IMR-90 (cell line): ENCODE measurements at regions not wholly inside any gene's neighbourhood (a gene's known extent, or its start where the extent isn't known, plus 50 kb on each side); places are given as distances from the start of the nearest gene placed in this dataset.

ENCODE experiments used
- ATAC-seq: fragments of 200-7000 bp; cut with Tn5 transposase; 2 replicates; pipeline ENCODE4 v1.9.1; 2020; ENCODE audit warnings: low read depth, mild to moderate bottlenecking, moderate library complexity
- BruUV-seq: library from RNA; stranded (reverse); fragments of 400-500 nt; replicated peaks from 2 replicates; lab custom pipeline; 2021; lab: Mats Ljungman, UMichigan
- CTCF ChIA-PET: fragments of 300-600 bp; formaldehyde crosslinking; extraction: SDS; loops from one replicate; lab custom pipeline; 2021; ENCODE audit warnings: antibody characterized with exemption; lab: Yijun Ruan, JAX
- POLR2A ChIA-PET: fragments of 300-600 bp; sonication (Branson Sonifier 250); formaldehyde crosslinking; loops from one replicate; lab custom pipeline; 2022; ENCODE audit warnings: antibody characterized with exemption; ENCODE audit not compliant: unreplicated experiment; lab: Charles Lee
- DNase-seq: peaks from one replicate; pipeline ENCODE4 v3.0.0; 2013
- H2AFZ ChIP-seq: replicated peaks from 2 replicates; pipeline ENCODE3; 2013; ENCODE audit warnings: low read length, mild to moderate bottlenecking; ENCODE audit not compliant: poor library complexity
- H2AK5ac ChIP-seq: 2 replicates; pipeline ENCODE4 v1.6.1; 2013; ENCODE audit warnings: low read depth, low read length, inconsistent platforms
- H2AK9ac ChIP-seq: replicated peaks from 2 replicates; pipeline ENCODE3; 2013; ENCODE audit warnings: mild to moderate bottlenecking, low read depth, low read length, moderate library complexity; ENCODE audit not compliant: poor library complexity
- H2BK120ac ChIP-seq: 2 replicates; pipeline ENCODE4 v1.6.1; 2013; ENCODE audit warnings: low read depth, low read length, inconsistent platforms
- H2BK15ac ChIP-seq: 3 replicates; pipeline ENCODE4 v1.6.1; 2013; ENCODE audit warnings: low read depth, low read length, inconsistent platforms
- H2BK20ac ChIP-seq: 2 replicates; pipeline ENCODE4 v1.6.1; 2013; ENCODE audit warnings: low read depth, mild to moderate bottlenecking, inconsistent platforms, low read length, moderate library complexity
- H2BK5ac ChIP-seq: 2 replicates; pipeline ENCODE4 v1.6.1; 2013; ENCODE audit warnings: mild to moderate bottlenecking, low read depth, low read length, inconsistent platforms; ENCODE audit not compliant: poor library complexity, severe bottlenecking
- H3K14ac ChIP-seq: replicated peaks from 2 replicates; pipeline ENCODE4 v1.6.1; 2013; ENCODE audit warnings: low read depth, low read length, inconsistent platforms
- H3K18ac ChIP-seq: 2 replicates; pipeline ENCODE4 v1.6.1; 2013; ENCODE audit warnings: low read depth, low read length, control low read depth
- H3K23ac ChIP-seq: 2 replicates; pipeline ENCODE4 v1.6.1; 2013; ENCODE audit warnings: low read depth, low read length, inconsistent platforms
- H3K27ac ChIP-seq: 2 replicates; pipeline ENCODE4 v1.5.1; 2013; ENCODE audit warnings: mild to moderate bottlenecking, control low read depth, low read length; ENCODE audit not compliant: insufficient read depth
- H3K27me3 ChIP-seq: 2 replicates; pipeline ENCODE4 v1.6.1; 2013; ENCODE audit warnings: low read length; ENCODE audit not compliant: control insufficient read depth, insufficient read depth
- H3K36me3 ChIP-seq: 2 replicates; pipeline ENCODE4 v1.6.1; 2013; ENCODE audit warnings: low read length, mixed read lengths; ENCODE audit not compliant: control insufficient read depth, insufficient read depth
- H3K4ac ChIP-seq: 2 replicates; pipeline ENCODE4 v1.6.1; 2013; ENCODE audit warnings: low read depth, low read length, inconsistent platforms
- H3K4me1 ChIP-seq: 2 replicates; pipeline ENCODE4 v1.6.1; 2013; ENCODE audit warnings: low read length, mixed read lengths; ENCODE audit not compliant: control insufficient read depth, insufficient read depth
- H3K4me2 ChIP-seq: 2 replicates; pipeline ENCODE4 v1.6.1; 2013; ENCODE audit warnings: low read depth, mild to moderate bottlenecking, control low read depth, low read length, moderate library complexity
- H3K4me3 ChIP-seq: 2 replicates; pipeline ENCODE4 v1.5.1; 2013; ENCODE audit warnings: low read depth, mild to moderate bottlenecking, control low read depth, low read length, moderate library complexity; ENCODE audit not compliant: insufficient read depth
- H3K56ac ChIP-seq: 2 replicates; pipeline ENCODE4 v1.6.1; 2013; ENCODE audit warnings: low read length, inconsistent platforms; ENCODE audit not compliant: insufficient read depth; ENCODE audit errors: extremely low read depth
- H3K79me1 ChIP-seq, 2 experiments: 2 replicates each; pipeline ENCODE4 v1.6.1; 2013; ENCODE audit warnings: low read length in 2 of 2, inconsistent platforms in 1 of 2, low read depth in 1 of 2
- H3K9ac ChIP-seq: 2 replicates; pipeline ENCODE4 v1.6.1; 2013; ENCODE audit warnings: low read depth, low read length, control low read depth
- H3K9me1 ChIP-seq: 2 replicates; pipeline ENCODE4 v1.6.1; 2013; ENCODE audit warnings: low read length, inconsistent platforms; ENCODE audit not compliant: insufficient read depth
- H3K9me3 ChIP-seq: 2 replicates; pipeline ENCODE4 v1.6.1; 2013; ENCODE audit warnings: low read length; ENCODE audit not compliant: control insufficient read depth, insufficient read depth
- H4K20me1 ChIP-seq: 2 replicates; pipeline ENCODE4 v1.6.1; 2013; ENCODE audit warnings: low read length, inconsistent platforms; ENCODE audit not compliant: insufficient read depth
- H4K5ac ChIP-seq: 2 replicates; pipeline ENCODE4 v1.6.1; 2013; ENCODE audit warnings: mild to moderate bottlenecking, low read depth, low read length, control low read depth
- H4K8ac ChIP-seq, 2 experiments: 2 replicates each; pipeline ENCODE4 v1.6.1; 2013; ENCODE audit warnings: low read depth in 2 of 2, low read length in 2 of 2, control low read depth in 1 of 2, inconsistent platforms in 1 of 2
- H4K91ac ChIP-seq: 2 replicates; pipeline ENCODE4 v1.6.1; 2013; ENCODE audit warnings: low read depth, low read length, inconsistent platforms; ENCODE audit not compliant: insufficient read depth
- BHLHE40 ChIP-seq: fragments of 150-350 bp; IDR thresholded peaks from 2 replicates; pipeline ENCODE4 v1.6.1; 2016; ENCODE audit warnings: mild to moderate bottlenecking, low read depth, low read length
- CHD1 ChIP-seq: IDR thresholded peaks from 2 replicates; pipeline ENCODE4 v1.6.1; 2012; ENCODE audit warnings: low read depth, low read length, improper control_type of control experiment
- CTCF ChIP-seq: conservative IDR thresholded peaks from 2 replicates; pipeline ENCODE4 v1.5.1; 2012; ENCODE audit warnings: mild to moderate bottlenecking, low read depth, low read length, improper control_type of control experiment
- FOS ChIP-seq: fragments of 150-350 bp; IDR thresholded peaks from 2 replicates; pipeline ENCODE4 v1.6.1; 2016; ENCODE audit warnings: low read depth, low read length
- MAFK ChIP-seq: IDR thresholded peaks from 2 replicates; pipeline ENCODE4 v1.6.1; 2012; ENCODE audit warnings: low read depth, low read length, improper control_type of control experiment
- MAZ ChIP-seq: IDR thresholded peaks from 2 replicates; pipeline ENCODE4 v1.6.1; 2012; ENCODE audit warnings: low read depth, mild to moderate bottlenecking, low read length, improper control_type of control experiment, moderate library complexity, borderline replicate concordance
- MXI1 ChIP-seq: IDR thresholded peaks from 2 replicates; pipeline ENCODE4 v1.6.1; 2012; ENCODE audit warnings: low read depth, mild to moderate bottlenecking, low read length, moderate library complexity, borderline replicate concordance
- NFE2L2 ChIP-seq: fragments of 150-350 bp; IDR thresholded peaks from 2 replicates; pipeline ENCODE4 v1.6.1; 2016; ENCODE audit warnings: low read depth, mild to moderate bottlenecking, low read length
- POLR2A ChIP-seq: IDR thresholded peaks from 2 replicates; pipeline ENCODE4 v1.6.1; 2012; ENCODE audit warnings: mild to moderate bottlenecking, low read depth, low read length
- RFX5 ChIP-seq: IDR thresholded peaks from 2 replicates; pipeline ENCODE4 v1.8.0; 2012; ENCODE audit warnings: low read depth, mild to moderate bottlenecking, low read length, moderate library complexity
- SMC3 ChIP-seq: fragments of 150-350 bp; IDR thresholded peaks from 2 replicates; pipeline ENCODE4 v1.6.1; 2016; ENCODE audit warnings: low read depth, mild to moderate bottlenecking, antibody characterized with exemption, low read length, moderate library complexity
- WGBS, 2 experiments: methylation state at CpG; one replicate each; pipeline versions ENCODE4 v1.1.5 to v1.1.7; 2013; ENCODE audit warnings: missing lambda C conversion rate in 2 of 2; ENCODE audit not compliant: insufficient read length in 1 of 2; ENCODE audit errors: extremely low coverage in 2 of 2; 5-methylcytosine and 5-hydroxymethylcytosine counted together
- dilution Hi-C: fragments of 300-500 bp; cut with HindIII; formaldehyde crosslinking; loops from one replicate; pipeline ENCODE4 v1.14.3; 2018; ENCODE audit warnings: low sequenced_read_pairs; ENCODE audit not compliant: unreplicated experiment
- in situ Hi-C: fragments of 300-500 bp; cut with MboI; formaldehyde crosslinking; loops from 3 replicates; pipeline ENCODE4 v1.14.3; 2019; ENCODE audit warnings: low sequenced_read_pairs, inconsistent platforms, mixed read lengths
- intact Hi-C: fragments of 100-400 bp; cut with micrococcal nuclease; formaldehyde crosslinking; loops from 2 replicates; pipeline ENCODE4 v1.10.0; 2022
- TF ChIP-seq, protein P1 (sequence below): fragments of 150-350 bp; IDR thresholded peaks from 2 replicates; pipeline ENCODE4 v1.6.1; 2016; ENCODE audit warnings: low read depth, mild to moderate bottlenecking, low read length, moderate library complexity, borderline replicate concordance
- TF ChIP-seq, protein P2 (sequence below): fragments of 150-350 bp; IDR thresholded peaks from 2 replicates; pipeline ENCODE4 v1.6.1; 2017; ENCODE audit warnings: mild to moderate bottlenecking, antibody characterized with exemption, low read length, low read depth

GRCh38 chr13:75231235-75231634 lies 250.7 kb downstream of the TBC1D4 start:
- Histone ChIP-seq H2BK15ac (no peak overlapping the region), H2BK120ac (no peak overlapping the region), H3K27ac (no peak overlapping the region), H4K5ac (no peak overlapping the region), H3K79me1 (no peaks in the 10 kb centered on the region), H3K4me1 (no peaks in the 10 kb centered on the region; the same call in 1 of the 2 replicates), H3K9ac (no peak overlapping the region), H3K4ac (no peak overlapping the region), H3K14ac (no peak overlapping the region), H3K9me3 (no peaks in the 10 kb centered on the region), H2AFZ (no peak overlapping the region), H4K8ac (no peak overlapping the region), H3K27me3 (no peaks in the 10 kb centered on the region; the same call in 1 of the 2 replicates), H2BK20ac (no peak overlapping the region), H3K4me2 (no peak overlapping the region), H3K56ac (no peak overlapping the region), H2AK9ac (no peak overlapping the region), H2BK5ac (no peak overlapping the region), H3K36me3 (no peaks in the 10 kb centered on the region), H3K23ac (no peak overlapping the region), H3K9me1 (0 out of 2 replicates have a peak, but pooled peaks cover 2% of the 10 kb centered on the region), H4K91ac (no peak overlapping the region), H2AK5ac (no peak overlapping the region), H3K4me3 (no peak overlapping the region), H3K18ac (no peak overlapping the region), H4K20me1 (no peaks in the 10 kb centered on the region)
- ATAC-seq (no peak), DNase-seq (no peak)
- BruUV-seq = no TSS peak
- WGBS, 2 experiments = no CpG with 5 or more reads among the region's 1 CpG
- TF ChIP-seq CHD1 (no peak), FOS (no peak), CTCF (no peak), MAZ (no peak), POLR2A (no peak), NFE2L2 (no peak), MAFK (no peak), SMC3 (no peak), RFX5 (no peak), BHLHE40 (no peak), MXI1 (no peak)
- TF ChIP-seq, protein P1, sequence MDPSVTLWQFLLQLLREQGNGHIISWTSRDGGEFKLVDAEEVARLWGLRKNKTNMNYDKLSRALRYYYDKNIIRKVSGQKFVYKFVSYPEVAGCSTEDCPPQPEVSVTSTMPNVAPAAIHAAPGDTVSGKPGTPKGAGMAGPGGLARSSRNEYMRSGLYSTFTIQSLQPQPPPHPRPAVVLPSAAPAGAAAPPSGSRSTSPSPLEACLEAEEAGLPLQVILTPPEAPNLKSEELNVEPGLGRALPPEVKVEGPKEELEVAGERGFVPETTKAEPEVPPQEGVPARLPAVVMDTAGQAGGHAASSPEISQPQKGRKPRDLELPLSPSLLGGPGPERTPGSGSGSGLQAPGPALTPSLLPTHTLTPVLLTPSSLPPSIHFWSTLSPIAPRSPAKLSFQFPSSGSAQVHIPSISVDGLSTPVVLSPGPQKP = no peak
- TF ChIP-seq, protein P2, sequence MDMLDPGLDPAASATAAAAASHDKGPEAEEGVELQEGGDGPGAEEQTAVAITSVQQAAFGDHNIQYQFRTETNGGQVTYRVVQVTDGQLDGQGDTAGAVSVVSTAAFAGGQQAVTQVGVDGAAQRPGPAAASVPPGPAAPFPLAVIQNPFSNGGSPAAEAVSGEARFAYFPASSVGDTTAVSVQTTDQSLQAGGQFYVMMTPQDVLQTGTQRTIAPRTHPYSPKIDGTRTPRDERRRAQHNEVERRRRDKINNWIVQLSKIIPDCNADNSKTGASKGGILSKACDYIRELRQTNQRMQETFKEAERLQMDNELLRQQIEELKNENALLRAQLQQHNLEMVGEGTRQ = no peak
- intact Hi-C loops (no loop called here), dilution Hi-C loops (no loop called here), in situ Hi-C loops (no loop called here)
- ChIA-PET POLR2A (interaction anchor here (1.0 kb wide), 1 partner anchor 13 kb away, joined by 3 read pairs; no protein-coding TSS in a partner anchor), CTCF (no interaction called here)
